GM19035 (cell line): ENCODE measurements at regions not wholly inside any gene's neighbourhood (a gene's known extent, or its start where the extent isn't known, plus 50 kb on each side); places are given as distances from the start of the nearest gene placed in this dataset.

ENCODE experiments used
- ATAC-seq: cut with Tn5 transposase; IDR thresholded peaks from one replicate; pipeline ENCODE4 v1.9.1; 2021; ENCODE audit not compliant: unreplicated experiment

DNA sequence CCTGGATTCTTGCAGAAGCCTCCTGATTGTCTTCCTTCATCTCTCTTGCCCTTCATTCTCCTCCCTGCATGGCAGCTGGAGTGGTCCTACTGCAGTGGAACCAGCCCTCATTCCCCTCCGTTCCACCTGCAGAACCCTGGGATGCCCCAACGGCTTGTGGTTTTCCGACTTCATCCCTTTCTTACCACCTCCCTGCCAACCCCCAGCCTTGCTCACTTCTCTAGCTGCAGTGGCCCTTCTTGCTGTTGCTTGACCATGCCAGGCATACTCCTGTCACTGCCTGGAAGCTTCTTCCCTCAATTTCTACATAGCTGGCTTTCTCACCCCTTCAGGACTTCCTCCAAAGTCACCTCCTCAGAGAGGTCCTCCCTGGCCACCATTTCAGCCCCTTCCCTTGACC is 123.3 kb downstream of the BEGAIN start:
- no peak for ATAC-seq

DNA sequence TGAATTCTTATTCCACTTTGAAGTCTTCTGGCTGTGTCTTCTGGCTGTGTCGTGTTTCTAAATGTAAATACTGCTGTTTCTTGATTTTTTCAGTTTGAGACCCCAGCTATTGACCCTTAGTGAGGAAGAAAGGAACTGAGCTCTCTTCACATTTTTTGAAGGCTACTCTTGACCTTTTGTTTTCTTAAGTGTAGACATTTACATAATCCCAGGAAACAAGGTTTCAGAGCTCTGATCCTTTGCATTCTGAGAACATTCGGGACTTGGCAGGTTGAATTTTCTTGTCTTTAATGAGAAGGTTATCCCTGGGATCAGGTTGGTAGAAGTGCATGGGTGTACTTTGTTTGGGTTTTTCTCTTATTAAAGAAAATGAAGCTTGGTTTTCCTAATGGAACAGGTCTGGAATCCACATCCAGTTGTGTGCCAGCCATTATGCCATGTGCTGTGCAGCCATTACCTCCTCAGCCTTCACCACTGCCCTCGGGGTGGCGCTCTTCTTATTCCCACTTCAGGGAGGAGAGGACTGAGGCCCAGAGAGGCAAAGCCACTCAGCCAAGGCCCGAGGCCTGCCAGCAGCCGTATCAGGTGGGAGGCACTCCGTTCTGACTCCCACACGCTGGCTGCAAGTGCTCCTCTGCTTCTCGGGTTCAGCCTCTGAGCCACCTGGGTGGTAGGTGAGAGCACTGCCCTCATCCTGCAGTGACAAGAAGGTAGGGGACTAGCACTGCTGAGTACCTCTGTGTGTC is 120.9 kb downstream of the BEGAIN start:
- ATAC-seq, result no peak

DNA sequence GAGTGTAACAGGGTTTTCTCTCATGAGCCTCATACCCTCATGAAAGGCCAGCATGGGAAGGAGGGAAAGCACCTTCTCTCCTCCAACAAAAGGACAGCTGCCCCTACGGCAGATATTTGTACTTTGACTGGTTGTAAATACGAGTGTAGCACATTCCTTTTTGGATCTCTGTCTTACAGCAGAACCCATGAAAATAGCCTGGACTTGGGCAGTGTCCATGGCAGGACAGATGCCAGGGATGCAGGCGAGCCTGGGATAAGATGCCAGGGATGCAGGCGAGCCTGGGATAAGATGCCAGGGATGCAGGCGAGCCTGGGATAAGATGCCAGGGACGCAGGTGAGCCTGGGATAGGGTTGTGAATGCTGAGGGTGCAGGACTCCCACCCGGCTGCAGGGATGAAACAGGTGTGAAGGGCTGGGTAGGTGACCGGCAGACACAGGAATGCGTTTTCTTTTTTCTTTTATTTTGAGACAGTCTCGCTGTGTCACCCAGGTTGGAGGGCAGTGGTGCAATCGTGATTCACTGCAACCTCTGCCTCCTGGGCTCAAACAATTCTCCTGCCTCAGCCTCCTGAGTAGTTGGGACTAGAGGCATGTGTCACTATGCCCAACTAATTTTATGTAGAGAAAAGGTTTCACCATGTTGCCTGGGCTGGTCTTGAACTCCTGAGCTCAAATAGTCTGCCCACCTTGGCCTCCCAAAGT is 120.0 kb downstream of the BEGAIN start:
- ATAC-seq, result no peak

DNA sequence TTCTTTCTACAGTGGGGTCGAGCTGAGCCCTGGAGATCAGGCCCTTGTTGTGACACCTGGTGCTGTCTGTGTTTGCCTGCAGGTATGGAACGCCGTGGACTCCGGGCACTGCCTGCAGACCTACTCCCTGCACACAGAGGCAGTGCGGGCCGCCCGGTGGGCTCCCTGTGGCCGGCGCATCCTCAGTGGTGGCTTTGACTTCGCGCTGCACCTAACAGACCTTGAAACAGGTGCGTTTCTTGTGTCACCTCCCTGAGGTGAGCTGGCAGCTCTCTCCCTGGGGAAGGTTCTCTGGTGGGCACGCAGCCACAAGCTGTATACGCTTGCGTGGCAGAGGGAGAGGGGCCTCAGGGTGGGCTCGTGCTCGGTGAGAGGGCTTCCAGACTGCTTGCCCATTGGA is 119.3 kb downstream of the BEGAIN start:
- ATAC-seq, result no peak

DNA sequence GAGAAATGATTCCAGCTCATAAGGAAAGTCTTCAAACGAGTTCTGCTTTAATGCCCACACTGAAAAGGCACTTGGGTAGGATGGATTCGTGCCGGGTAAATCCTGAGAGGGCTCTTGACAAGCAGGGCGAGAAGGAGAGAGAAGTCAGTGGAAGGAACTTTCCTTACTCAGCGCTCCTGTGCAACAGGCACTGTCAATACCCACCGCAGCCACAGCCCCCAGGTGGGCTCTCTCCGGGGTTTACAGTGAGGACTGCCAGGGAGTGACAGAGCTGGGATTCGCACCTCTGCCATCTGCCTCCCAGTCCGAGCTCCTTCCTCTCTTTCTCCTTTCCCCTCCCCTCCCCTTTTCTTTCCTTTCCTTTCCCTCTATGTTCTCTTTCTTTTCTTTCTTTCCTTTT is 118.7 kb downstream of the BEGAIN start:
- no peak for ATAC-seq

- ATAC-seq, result no peak
These were observed 117.3 kb downstream of the BEGAIN start for GRCh38 chr14:100469632-100470522.

GRCh38 chr14:100470523-100470897 is 116.7 kb downstream of the BEGAIN start:
- no peak for ATAC-seq

DNA sequence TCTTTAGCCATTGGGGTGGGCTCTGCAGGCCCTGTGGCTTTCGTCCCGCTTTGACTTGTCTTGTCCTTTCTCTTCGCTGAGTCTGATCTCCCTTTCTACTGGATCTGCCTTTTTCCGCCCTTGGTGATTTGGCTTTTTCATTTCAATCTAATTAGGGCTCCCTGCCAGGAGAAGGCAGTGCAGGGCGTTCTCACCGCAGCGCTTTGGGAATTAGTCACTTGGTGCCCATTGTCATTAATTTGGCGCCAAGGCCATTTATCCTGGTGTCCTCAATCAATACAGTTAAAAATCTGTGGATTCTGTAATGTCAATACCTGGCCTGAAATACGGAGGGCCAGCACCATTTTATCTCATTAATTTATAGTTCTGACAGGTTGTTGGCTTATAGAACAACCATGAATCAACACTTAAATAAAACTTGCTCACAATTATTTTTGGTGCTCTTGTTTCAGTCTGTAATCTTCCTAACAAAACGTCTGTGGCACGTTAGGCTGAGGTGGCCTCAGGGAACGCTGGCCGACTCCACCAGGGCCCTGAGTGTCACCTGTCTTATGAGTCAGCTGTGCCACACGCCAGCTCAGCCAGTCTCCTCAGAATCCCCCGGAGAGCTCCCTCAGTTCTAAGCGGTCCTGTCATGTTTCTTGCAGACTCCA is 115.7 kb downstream of the BEGAIN start:
- no peak for ATAC-seq

- ATAC-seq, result no peak
These were observed 115.1 kb downstream of the BEGAIN start for GRCh38 chr14:100472094-100472455.

DNA sequence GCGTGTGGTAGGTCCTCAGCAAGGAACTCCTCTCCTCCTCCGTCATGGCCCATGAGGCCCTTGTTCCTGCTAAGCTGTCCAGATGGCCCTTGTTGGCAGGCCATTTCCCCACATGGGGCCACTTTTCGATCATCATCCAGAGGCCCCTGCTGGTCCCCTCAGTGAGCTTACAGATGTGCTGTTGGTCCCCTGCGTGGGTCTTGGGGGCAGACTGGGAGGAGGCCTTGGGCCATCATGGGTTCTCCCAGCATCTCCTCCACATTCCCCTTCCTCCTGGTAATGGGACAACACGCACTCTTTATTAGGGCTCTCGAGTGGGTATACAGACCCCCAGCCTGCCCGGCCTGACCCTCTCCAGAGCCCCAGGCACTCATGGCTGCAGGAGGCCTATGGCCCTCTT is 114.7 kb downstream of the BEGAIN start:
- ATAC-seq, result no peak

DNA sequence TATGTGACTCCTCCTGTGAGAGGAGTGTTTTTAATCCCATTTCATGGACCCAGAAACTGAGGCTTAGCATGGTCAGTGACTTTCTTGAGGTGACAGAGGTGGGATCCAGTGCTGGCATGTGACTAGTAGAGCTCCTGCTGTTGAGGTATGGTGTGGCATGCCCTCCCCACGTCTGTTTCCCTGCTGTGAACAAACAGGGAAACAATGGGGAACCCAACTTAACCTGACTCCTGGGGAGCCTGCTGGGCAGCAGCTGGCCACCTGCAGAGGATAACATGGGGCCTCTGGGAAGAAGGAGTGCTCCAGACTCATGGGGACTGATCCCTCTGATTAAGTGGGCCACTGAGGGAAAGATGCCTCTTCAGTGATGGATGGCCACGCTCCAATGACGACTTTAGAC is 114.0 kb downstream of the BEGAIN start:
- ATAC-seq, result no peak

GRCh38 chr14:100474196-100474595 is 113.0 kb downstream of the BEGAIN start:
- ATAC-seq, result no peak

DNA sequence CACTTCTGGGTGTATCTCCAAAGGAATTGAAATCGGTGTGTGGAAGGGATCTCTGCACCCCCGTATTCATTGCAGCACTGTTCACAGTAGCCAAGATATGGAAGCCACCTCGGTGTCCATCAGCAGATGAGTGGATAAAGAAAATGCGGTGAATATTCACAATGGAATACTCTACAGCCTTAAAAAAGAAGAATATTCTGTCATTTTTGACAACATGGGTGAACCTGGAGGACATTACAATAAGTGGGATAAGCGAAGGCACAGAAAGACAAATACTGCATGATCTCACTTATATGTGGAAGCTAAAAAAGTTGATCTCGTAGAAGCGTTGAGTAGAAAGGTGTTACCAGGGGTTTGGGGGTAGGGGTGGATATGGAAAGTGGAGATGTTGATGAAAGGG is 111.9 kb downstream of the BEGAIN start:
- no peak for ATAC-seq

DNA sequence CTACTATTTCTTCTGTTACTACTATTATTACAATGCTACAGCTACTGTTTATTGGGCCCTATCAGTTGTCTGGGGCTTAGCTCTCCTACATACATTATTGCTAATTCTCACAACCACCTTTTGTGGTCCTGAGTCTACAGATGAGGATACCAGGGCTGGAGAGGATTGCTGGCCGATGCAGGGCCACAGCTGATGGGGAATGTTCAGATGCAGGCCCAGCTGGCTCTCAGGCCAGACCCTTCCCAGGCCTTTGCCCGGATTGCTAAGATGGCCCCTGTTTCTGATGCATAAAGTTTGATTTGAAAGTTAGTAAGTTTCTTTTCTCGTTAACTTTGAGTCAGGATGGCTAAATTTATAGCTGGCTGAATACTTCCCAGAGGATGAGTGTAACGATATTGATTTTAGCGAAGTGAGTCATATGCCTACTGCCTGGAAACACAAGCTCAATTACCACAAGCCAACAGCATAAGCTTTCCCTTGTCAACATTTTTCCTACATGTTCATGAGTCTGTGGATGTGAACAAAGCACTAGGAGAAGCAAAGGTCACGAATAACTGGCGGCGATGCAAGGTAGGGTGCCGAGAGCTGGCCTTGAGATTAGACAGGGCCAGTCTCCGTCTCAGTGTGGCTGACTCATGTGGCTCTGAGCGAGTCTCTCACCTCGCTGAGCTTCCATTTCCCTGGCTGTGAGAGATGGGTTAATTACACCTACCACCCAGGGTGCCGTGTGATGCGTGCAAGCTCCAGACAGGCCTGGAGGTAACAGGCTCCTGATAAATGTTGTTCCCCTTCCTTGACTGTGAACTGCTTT is 111.0 kb downstream of the BEGAIN start:
- no peak for ATAC-seq

GRCh38 chr14:100484531-100485267 is 102.5 kb downstream of the BEGAIN start:
- no peak for ATAC-seq

DNA sequence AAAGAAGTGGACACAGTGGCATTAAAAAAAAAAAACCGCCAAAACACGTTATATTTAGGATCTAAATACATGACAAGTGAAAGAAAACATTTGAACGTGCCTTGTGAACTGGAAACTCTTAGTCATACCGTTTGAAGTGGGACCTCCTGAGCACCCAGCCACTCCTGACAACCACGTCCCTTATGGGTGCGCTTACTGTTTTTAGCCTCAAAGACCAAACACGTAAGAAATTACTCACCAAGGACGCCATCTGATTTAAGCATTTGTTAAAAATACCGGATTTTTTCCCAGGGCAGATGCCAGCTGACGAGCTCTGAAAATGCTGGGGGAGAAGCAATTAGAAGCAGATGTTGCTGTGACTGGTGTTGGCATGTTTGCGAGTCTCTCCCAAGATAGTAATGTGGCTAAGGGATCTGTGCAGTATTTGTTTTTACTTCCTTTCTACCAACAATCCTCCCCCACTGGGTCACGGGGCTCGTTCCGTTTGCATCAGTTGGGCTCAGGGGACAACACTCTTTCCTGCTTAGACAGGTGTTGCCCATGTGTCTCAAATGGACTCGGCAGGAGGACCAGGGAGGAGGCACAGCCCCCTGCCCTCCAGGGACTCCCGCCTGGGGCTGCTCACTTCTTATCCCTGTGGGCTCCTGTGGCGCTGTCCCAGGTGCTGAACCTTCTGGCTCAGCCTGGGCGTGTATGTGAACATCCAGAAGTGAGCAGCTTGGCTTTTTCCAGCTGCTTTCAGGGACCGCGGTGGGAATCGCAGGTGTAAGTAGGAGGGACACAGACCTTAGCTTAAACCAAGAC is 101.0 kb downstream of the BEGAIN start:
- ATAC-seq, result peak; percentile 67
